Kidney epithelial cell (primary cell): ENCODE measurements at regions not wholly inside any gene's neighbourhood (a gene's known extent, or its start where the extent isn't known, plus 50 kb on each side); places are given as distances from the start of the nearest gene placed in this dataset.

Experiments used
- DNase-seq: peaks from one replicate; pipeline ENCODE4 v3.0.0-alpha.2; 2010; ENCODE audit warnings: low read depth
- H3K27me3 ChIP-seq: 2 replicates; pipeline ENCODE4 v1.6.0; 2011; ENCODE audit warnings: low read length; ENCODE audit not compliant: control insufficient read depth, insufficient read depth
- H3K36me3 ChIP-seq: 2 replicates; pipeline ENCODE4 v1.5.1; 2011; ENCODE audit warnings: low read length; ENCODE audit not compliant: control insufficient read depth, insufficient read depth
- H3K4me3 ChIP-seq: 2 replicates; pipeline ENCODE4 v1.5.1; 2011; ENCODE audit warnings: low read depth, mild to moderate bottlenecking, control low read depth, low read length
- CTCF ChIP-seq: IDR thresholded peaks from 2 replicates; pipeline ENCODE4 v1.5.1; 2011; ENCODE audit warnings: mild to moderate bottlenecking, moderate library complexity, low read length, control low read depth, inconsistent platforms; ENCODE audit not compliant: insufficient read depth, poor library complexity, severe bottlenecking

GRCh38 chr4:154677300-154677699 lies 64.8 kb upstream of the FGG start:
- Histone ChIP-seq H3K4me3 (no peak overlapping the region), H3K36me3 (no peaks in the 10 kb centered on the region), H3K27me3 (no peaks in the 10 kb centered on the region)
- TF ChIP-seq CTCF = no peak
- DNase-seq = no peak

- no peak for DNase-seq
- H3K4me3 ChIP-seq = no peak overlapping the region
- H3K36me3 ChIP-seq = no peaks in the 10 kb centered on the region
- H3K27me3 ChIP-seq = no peaks in the 10 kb centered on the region
- TF ChIP-seq CTCF = no peak
These were observed 65.5 kb upstream of the FGG start for GRCh38 chr4:154677923-154678322.

GRCh38 chr4:154683956-154684681 lies 59.7 kb upstream of the LRAT start:
- no peak for DNase-seq
- Histone ChIP-seq H3K27me3 (no peaks in the 10 kb centered on the region), H3K36me3 (no peaks in the 10 kb centered on the region), H3K4me3 (no peak overlapping the region)
- TF ChIP-seq CTCF = no peak

GRCh38 chr4:154686838-154687237 lies 57.0 kb upstream of the LRAT start:
- Histone ChIP-seq H3K27me3 (no peaks in the 10 kb centered on the region), H3K4me3 (no peak overlapping the region), H3K36me3 (no peaks in the 10 kb centered on the region)
- TF ChIP-seq CTCF = peak; percentile 13
- no peak for DNase-seq

GRCh38 chr4:154687840-154688239 lies 56.0 kb upstream of the LRAT start:
- Histone ChIP-seq H3K36me3 (no peaks in the 10 kb centered on the region), H3K27me3 (no peaks in the 10 kb centered on the region), H3K4me3 (no peak overlapping the region)
- no peak for DNase-seq
- TF ChIP-seq CTCF = no peak

- no peak for TF ChIP-seq CTCF
- no peaks in the 10 kb centered on the region for H3K27me3 ChIP-seq
- DNase-seq = no peak
- H3K36me3 ChIP-seq = no peaks in the 10 kb centered on the region
- H3K4me3 ChIP-seq = no peak overlapping the region
These were observed 52.6 kb upstream of the LRAT start for GRCh38 chr4:154691229-154691628.
